Neuronal stem cell (in vitro differentiated cells): ENCODE measurements at regions not wholly inside any gene's neighbourhood (a gene's known extent, or its start where the extent isn't known, plus 50 kb on each side); places are given as distances from the start of the nearest gene placed in this dataset.

Source experiments
- DNase-seq: peaks from one replicate; pipeline ENCODE4 v3.0.0-alpha.2; 2013; ENCODE audit warnings: low spot score
- H2AFZ ChIP-seq: one replicate; pipeline ENCODE4 v1.6.1; 2013; ENCODE audit warnings: mild to moderate bottlenecking, low read length, inconsistent platforms
- H2AK5ac ChIP-seq: 2 replicates; pipeline ENCODE4 v1.6.1; 2013; ENCODE audit warnings: low read depth, mild to moderate bottlenecking, inconsistent platforms, low read length, moderate library complexity, mixed read lengths
- H2BK120ac ChIP-seq: 2 replicates; pipeline ENCODE4 v1.6.1; 2013; ENCODE audit warnings: low read depth, mild to moderate bottlenecking, inconsistent platforms, low read length, moderate library complexity, mixed read lengths
- H2BK12ac ChIP-seq: one replicate; pipeline ENCODE4 v1.6.1; 2013; ENCODE audit warnings: low read length, inconsistent platforms
- H2BK15ac ChIP-seq: 2 replicates; pipeline ENCODE4 v1.6.1; 2013; ENCODE audit warnings: mild to moderate bottlenecking, low read length, inconsistent platforms, mixed read lengths
- H2BK5ac ChIP-seq: one replicate; pipeline ENCODE4 v1.6.1; 2013; ENCODE audit warnings: inconsistent platforms, mild to moderate bottlenecking, low read length, moderate library complexity
- H3K14ac ChIP-seq: one replicate; pipeline ENCODE4 v1.6.1; 2013; ENCODE audit warnings: low read length, inconsistent platforms
- H3K18ac ChIP-seq: 2 replicates; pipeline ENCODE4 v1.6.1; 2013; ENCODE audit warnings: low read length, inconsistent platforms
- H3K23ac ChIP-seq: 2 replicates; pipeline ENCODE4 v1.6.1; 2013; ENCODE audit warnings: low read depth, mild to moderate bottlenecking, mixed read lengths, low read length, inconsistent platforms; ENCODE audit not compliant: poor library complexity
- H3K27ac ChIP-seq: replicated peaks from 3 replicates; pipeline ENCODE4 v1.5.1; 2013; ENCODE audit warnings: low read length, inconsistent platforms
- H3K27me3 ChIP-seq, 3 experiments: 2 replicates each; pipeline ENCODE4 v1.6.1; 2013; ENCODE audit warnings: low read length in 3 of 3, mild to moderate bottlenecking in 2 of 3, inconsistent platforms in 1 of 3, low read depth in 1 of 3, mixed read lengths in 1 of 3, moderate library complexity in 1 of 3; ENCODE audit not compliant: control insufficient read depth in 3 of 3, insufficient read depth in 3 of 3
- H3K36me3 ChIP-seq, 2 donors: replicated peaks in 1 of 2; 2 replicates each; pipeline ENCODE4 v1.6.1; 2013; ENCODE audit warnings: low read length in 2 of 2; ENCODE audit not compliant: control insufficient read depth in 2 of 2, insufficient read depth in 2 of 2
- H3K4ac ChIP-seq: 2 replicates; pipeline ENCODE4 v1.6.1; 2013; ENCODE audit warnings: inconsistent platforms, mild to moderate bottlenecking, low read length, moderate library complexity
- H3K4me1 ChIP-seq, 2 donors: 1 replicate in 1 of 2; 2 replicates in 1 of 2; pipeline ENCODE4 v1.6.1; 2013; ENCODE audit warnings: low read length in 2 of 2, low read depth in 1 of 2; ENCODE audit not compliant: control insufficient read depth in 2 of 2, insufficient read depth in 1 of 2
- H3K4me2 ChIP-seq: one replicate; pipeline ENCODE4 v1.6.1; 2013; ENCODE audit warnings: mild to moderate bottlenecking, low read length, inconsistent platforms; ENCODE audit not compliant: insufficient read depth, poor library complexity, severe bottlenecking
- H3K4me3 ChIP-seq, 2 donors: 2 replicates each; pipeline ENCODE4 v1.5.1; 2013; ENCODE audit warnings: low read length in 2 of 2, mild to moderate bottlenecking in 2 of 2, inconsistent platforms in 1 of 2, moderate library complexity in 1 of 2
- H3K79me1 ChIP-seq: one replicate; pipeline ENCODE4 v1.6.1; 2013; ENCODE audit warnings: low read depth, mild to moderate bottlenecking, inconsistent platforms, low read length, moderate library complexity
- H3K9ac ChIP-seq: one replicate; pipeline ENCODE4 v1.6.1; 2013; ENCODE audit warnings: mild to moderate bottlenecking, low read depth, low read length, inconsistent platforms; ENCODE audit not compliant: poor library complexity
- H3K9me3 ChIP-seq, 2 donors: replicated peaks in 1 of 2; 2 replicates each; pipeline versions ENCODE3 to v1.6.1; 2013; ENCODE audit warnings: low read length in 2 of 2, mild to moderate bottlenecking in 2 of 2, inconsistent platforms in 1 of 2, low read depth in 1 of 2, mixed read lengths in 1 of 2, moderate library complexity in 1 of 2; ENCODE audit not compliant: control insufficient read depth in 2 of 2, insufficient read depth in 1 of 2
- H4K8ac ChIP-seq: one replicate; pipeline ENCODE4 v1.6.1; 2013; ENCODE audit warnings: low read depth, mild to moderate bottlenecking, inconsistent platforms, low read length, moderate library complexity
- H4K91ac ChIP-seq: one replicate; pipeline ENCODE4 v1.6.1; 2013; ENCODE audit warnings: low read length, low read depth, mild to moderate bottlenecking, inconsistent platforms; ENCODE audit not compliant: poor library complexity
- WGBS, 2 donors: extraction: QIAGEN DNeasy Blood & Tissue Kit; methylation state at CpG; one replicate each; pipeline ENCODE4 v1.1.7; 2013; ENCODE audit warnings: missing lambda C conversion rate in 2 of 2, mixed read lengths in 1 of 2; ENCODE audit not compliant: insufficient read length in 2 of 2, insufficient replicate concordance in 1 of 2; ENCODE audit errors: extremely low coverage in 2 of 2; 5-methylcytosine and 5-hydroxymethylcytosine counted together

DNA sequence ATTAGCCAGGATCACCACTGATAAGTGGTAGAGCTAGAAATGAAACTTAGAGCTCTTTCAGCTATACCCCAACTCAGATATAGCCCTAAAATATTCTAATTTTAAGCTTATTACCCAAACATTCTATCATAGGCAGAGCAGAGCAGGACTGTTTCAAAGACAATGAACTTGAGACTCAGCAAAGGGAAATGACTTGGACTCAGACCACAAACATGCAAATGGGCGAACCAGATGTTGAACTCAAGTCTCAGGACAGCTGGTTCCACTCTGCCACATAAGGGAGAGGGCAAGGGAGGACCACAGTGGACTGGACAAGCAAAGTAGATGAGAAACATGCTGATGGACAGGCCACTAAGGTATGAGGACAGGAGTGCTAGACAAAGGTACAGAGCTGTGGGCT is 315.3 kb downstream of the OMA1 start:
- no CpG with 5 or more reads among the region's 1 CpG for WGBS, 2 donors
- no peaks in the 10 kb centered on the region for H3K36me3 ChIP-seq
- H3K4ac ChIP-seq = no peak overlapping the region
- no peak overlapping the region for H2AK5ac ChIP-seq
- no peak overlapping the region for H3K4me3 ChIP-seq
- H2BK5ac ChIP-seq = no peak overlapping the region
- H3K4me1 ChIP-seq = peaks cover 13 to 19% of the 10 kb centered on the region in 2 donors
- H2AFZ ChIP-seq = no peak overlapping the region
- no peaks in the 10 kb centered on the region for H3K27me3 ChIP-seq
- no peak overlapping the region for H3K23ac ChIP-seq
- no peak overlapping the region for H3K4me2 ChIP-seq
- H4K91ac ChIP-seq = no peak overlapping the region
- no peak overlapping the region for H3K14ac ChIP-seq
- H3K9ac ChIP-seq = no peak overlapping the region
- no peak overlapping the region for H2BK12ac ChIP-seq
- H2BK120ac ChIP-seq = no peak overlapping the region
- H3K27ac ChIP-seq = no peak overlapping the region
- H4K8ac ChIP-seq = no peak overlapping the region
- H2BK15ac ChIP-seq = no peak overlapping the region
- no peak for DNase-seq
- no peaks in the 10 kb centered on the region for H3K9me3 ChIP-seq
- H3K18ac ChIP-seq = no peak overlapping the region
- peaks cover 2% of the 10 kb centered on the region for H3K79me1 ChIP-seq

DNA sequence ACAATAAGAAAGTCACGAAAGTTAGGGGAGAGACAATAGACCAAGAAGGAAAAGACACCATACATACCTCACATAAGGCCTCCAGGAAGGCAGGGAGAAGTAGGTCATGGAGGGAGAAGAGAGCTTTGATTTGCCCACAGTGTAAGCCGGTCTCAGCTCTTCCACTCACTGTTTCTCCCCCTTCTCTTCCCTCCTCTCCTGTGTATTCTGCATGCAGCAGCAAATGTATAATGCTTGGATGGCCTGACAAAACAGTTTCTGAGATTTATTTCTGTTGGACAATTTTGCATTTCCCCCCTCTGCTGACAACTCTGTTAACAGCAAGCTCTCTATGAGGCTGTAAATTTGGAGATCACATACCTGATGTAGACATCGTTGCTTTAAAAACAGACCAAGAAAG is 318.9 kb downstream of the OMA1 start:
- H3K27ac ChIP-seq = no peak overlapping the region
- H3K4me1 ChIP-seq = peaks cover 6 to 10% of the 10 kb centered on the region in 2 donors
- H2AFZ ChIP-seq = no peak overlapping the region
- H2BK120ac ChIP-seq = no peak overlapping the region
- H3K4ac ChIP-seq = no peak overlapping the region
- H3K4me2 ChIP-seq = no peak overlapping the region
- DNase-seq = no peak
- H3K23ac ChIP-seq = no peak overlapping the region
- no peaks in the 10 kb centered on the region for H3K9me3 ChIP-seq
- no peaks in the 10 kb centered on the region for H3K27me3 ChIP-seq
- peaks cover 2% of the 10 kb centered on the region for H3K79me1 ChIP-seq
- no peak overlapping the region for H4K8ac ChIP-seq
- WGBS, 2 donors = no CpG with 5 or more reads among the region's 3 CpGs
- H4K91ac ChIP-seq = no peak overlapping the region
- no peaks in the 10 kb centered on the region for H3K36me3 ChIP-seq
- H2BK12ac ChIP-seq = no peak overlapping the region
- H2BK5ac ChIP-seq = no peak overlapping the region
- no peak overlapping the region for H3K9ac ChIP-seq
- H3K4me3 ChIP-seq = no peak overlapping the region
- no peak overlapping the region for H3K18ac ChIP-seq
- H3K14ac ChIP-seq = no peak overlapping the region
- no peak overlapping the region for H2AK5ac ChIP-seq
- no peak overlapping the region for H2BK15ac ChIP-seq

DNA sequence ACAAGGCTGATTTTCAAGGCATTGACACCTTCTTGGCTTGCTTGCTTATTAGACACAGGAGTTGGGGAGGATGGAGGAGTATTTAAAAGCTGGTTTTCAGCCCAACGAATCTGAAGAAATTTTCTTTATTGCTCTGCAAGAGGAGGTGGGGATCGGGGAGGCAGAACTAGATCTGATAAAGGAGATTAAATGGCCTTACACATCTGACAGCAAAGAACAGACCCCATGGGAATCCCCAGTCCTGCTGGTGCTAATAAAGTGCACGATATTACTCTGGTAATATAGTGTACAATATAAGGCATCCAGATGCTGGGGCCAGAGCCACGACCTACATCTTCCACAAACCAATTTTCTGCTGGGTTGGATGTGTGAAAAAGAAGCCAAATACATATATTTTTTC is 323.0 kb downstream of the OMA1 start:
- Histone ChIP-seq H2AFZ (no peak overlapping the region), H2BK120ac (no peak overlapping the region), H3K14ac (no peak overlapping the region), H3K4me2 (no peak overlapping the region), H2AK5ac (no peak overlapping the region), H3K9me3 (no peaks in the 10 kb centered on the region), H3K4me3 (no peak overlapping the region), H4K91ac (no peak overlapping the region), H3K18ac (no peak overlapping the region), H3K27ac (no peak overlapping the region), H3K4ac (no peak overlapping the region), H3K79me1 (peaks cover 2% of the 10 kb centered on the region), H3K9ac (no peak overlapping the region), H4K8ac (no peak overlapping the region), H2BK5ac (no peak overlapping the region), H3K4me1 (peaks cover 0 to 2% of the 10 kb centered on the region in 2 donors), H3K27me3 (no peaks in the 10 kb centered on the region), H2BK15ac (no peak overlapping the region), H3K36me3 (no peaks in the 10 kb centered on the region), H2BK12ac (no peak overlapping the region), H3K23ac (no peak overlapping the region)
- no peak for DNase-seq
- WGBS, 2 donors = no CpG with 5 or more reads among the region's 4 CpGs

DNA sequence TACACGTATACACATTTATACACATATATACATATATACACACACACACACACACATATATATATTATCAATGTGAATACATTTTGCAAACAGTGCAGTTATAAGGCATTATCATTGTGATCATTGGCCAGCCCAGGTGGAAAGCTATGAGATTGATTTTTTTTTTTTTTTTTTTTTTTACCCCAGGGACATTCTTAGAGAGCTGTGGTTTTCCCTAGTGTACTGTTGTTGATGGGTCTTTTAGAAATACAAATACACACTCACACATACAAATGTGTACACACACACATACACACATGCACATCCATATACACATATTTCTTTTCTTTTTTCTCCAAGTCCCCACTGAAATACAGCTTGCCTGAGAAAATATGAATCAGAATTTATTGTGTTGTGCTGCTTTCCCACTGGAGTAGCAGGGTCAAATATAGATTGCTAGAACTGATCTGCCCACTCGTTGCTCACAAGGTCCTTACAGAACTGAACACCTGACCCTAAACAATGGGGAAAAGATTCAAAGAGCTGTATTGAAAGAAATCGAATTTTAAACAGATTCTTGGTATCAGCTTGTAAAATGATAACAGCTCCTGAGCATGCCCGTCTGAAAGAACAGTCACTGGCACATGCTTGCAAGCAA is 325.6 kb downstream of the OMA1 start:
- Histone ChIP-seq H3K27me3 (no peaks in the 10 kb centered on the region), H3K79me1 (no peaks in the 10 kb centered on the region), H2BK120ac (no peak overlapping the region), H2AFZ (no peak overlapping the region), H4K8ac (no peak overlapping the region), H3K4me3 (no peak overlapping the region), H3K4ac (no peak overlapping the region), H2BK12ac (no peak overlapping the region), H3K4me1 (no peaks in the 10 kb centered on the region), H4K91ac (no peak overlapping the region), H2AK5ac (no peak overlapping the region), H3K9ac (no peak overlapping the region), H3K9me3 (no peaks in the 10 kb centered on the region), H2BK5ac (no peak overlapping the region), H3K14ac (no peak overlapping the region), H3K18ac (no peak overlapping the region), H3K27ac (no peak overlapping the region), H2BK15ac (no peak overlapping the region), H3K4me2 (no peak overlapping the region), H3K36me3 (no peaks in the 10 kb centered on the region), H3K23ac (no peak overlapping the region)
- DNase-seq = no peak
- WGBS, 2 donors = no CpG with 5 or more reads among the region's 4 CpGs
